ENCODE measurements at regions not wholly inside any gene's neighbourhood (a gene's known extent, or its start where the extent isn't known, plus 50 kb on each side); places are given as distances from the start of the nearest gene placed in this dataset.
"Not testable (repeated sequence)": the region's sequence is repeated elsewhere in the genome, so short reads cannot be mapped to it uniquely, and the experiment has no call there.

- Histone ChIP-seq H3K27me3 (replicated peaks; ENCODE audit: insufficient read depth) (0 out of 2 replicates have a peak, but pooled peaks cover 10% of the 10 kb centered on the region), H3K4me1 (ENCODE audit: insufficient read depth) (peaks cover 5% of the 10 kb centered on the region; the same call in 1 of the 2 replicates), H3K27ac (no peak overlapping the region), H3K9me2 (ENCODE audit: insufficient read depth) (no peaks in the 10 kb centered on the region), H3K9me3 (ENCODE audit: low read depth) (no peaks in the 10 kb centered on the region), H3K4me3 (no peak overlapping the region), H3K79me2 (ENCODE audit: insufficient read depth) (no peaks in the 10 kb centered on the region), H3K9ac (no peak overlapping the region), H4K20me1 (ENCODE audit: insufficient read depth) (no peaks in the 10 kb centered on the region), H3F3A (ENCODE audit: insufficient read depth) (0 out of 2 replicates have a peak, but pooled peaks cover 5% of the 10 kb centered on the region), H3K4me2 (ENCODE audit: unreplicated experiment) (no peak overlapping the region), H2AFZ (no peak overlapping the region), H3K36me3 (ENCODE audit: low read depth) (no peaks in the 10 kb centered on the region)
- no peak for TF ChIP-seq EZH2phosphoT487 (IDR thresholded peaks at IDR 0.05; ENCODE audit: insufficient read depth, low read depth)
- no peak for TF ChIP-seq EZH2 (IDR thresholded peaks at IDR 0.05; ENCODE audit: insufficient read depth, poor library complexity, severe bottlenecking)
- 66 to 85% methylated on average over 3 of the region's 3 CpGs for WGBS, 2 experiments (ENCODE audit: low coverage in 1 of 2, low lambda C conversion rate in 2 of 2, missing lambda C conversion rate in 2 of 2)
- in situ Hi-C loops (cut with MboI), result no loop called here
- no peak for DNase-seq
Measured at GRCh38 chr5:36458746-36459145, 147.7 kb upstream of the SLC1A3 start.

- Histone ChIP-seq H3K9ac (no peak overlapping the region), H3K36me3 (ENCODE audit: low read depth) (no peaks in the 10 kb centered on the region), H3F3A (ENCODE audit: insufficient read depth) (0 out of 2 replicates have a peak, but pooled peaks cover 5% of the 10 kb centered on the region), H3K79me2 (ENCODE audit: insufficient read depth) (no peaks in the 10 kb centered on the region), H4K20me1 (ENCODE audit: insufficient read depth) (no peaks in the 10 kb centered on the region), H3K27ac (no peak overlapping the region), H2AFZ (0 out of 2 replicates have a peak overlapping the region, but pooled peaks have one; percentile 25), H3K4me3 (0 out of 2 replicates have a peak overlapping the region, but pooled peaks have one; percentile 15), H3K9me2 (ENCODE audit: insufficient read depth) (no peaks in the 10 kb centered on the region), H3K4me2 (ENCODE audit: unreplicated experiment) (no peak overlapping the region), H3K4me1 (ENCODE audit: insufficient read depth) (peaks cover 5% of the 10 kb centered on the region; the same call in 1 of the 2 replicates), H3K9me3 (ENCODE audit: low read depth) (no peaks in the 10 kb centered on the region), H3K27me3 (replicated peaks; ENCODE audit: insufficient read depth) (0 out of 2 replicates have a peak, but pooled peaks cover 10% of the 10 kb centered on the region)
- in situ Hi-C loops (cut with MboI), result no loop called here
- no peak for TF ChIP-seq EZH2 (IDR thresholded peaks at IDR 0.05; ENCODE audit: insufficient read depth, poor library complexity, severe bottlenecking)
- no peak for TF ChIP-seq EZH2phosphoT487 (IDR thresholded peaks at IDR 0.05; ENCODE audit: insufficient read depth, low read depth)
- no peak for DNase-seq
- 64 to 77% methylated on average over 5 of the region's 5 CpGs for WGBS, 2 experiments (ENCODE audit: low coverage in 1 of 2, low lambda C conversion rate in 2 of 2, missing lambda C conversion rate in 2 of 2)
Measured at GRCh38 chr5:36459176-36460135, 146.9 kb upstream of the SLC1A3 start.

GRCh38 chr5:36462295-36463021 is 143.9 kb upstream of the SLC1A3 start:
- no peaks in the 10 kb centered on the region for H3K79me2 ChIP-seq (ENCODE audit: insufficient read depth)
- in situ Hi-C loops (cut with MboI), result no loop called here
- H3K9me2 ChIP-seq (ENCODE audit: insufficient read depth), result no peaks in the 10 kb centered on the region
- no peak overlapping the region for H3K4me2 ChIP-seq (ENCODE audit: unreplicated experiment)
- no peaks in the 10 kb centered on the region for H3K9me3 ChIP-seq (ENCODE audit: low read depth)
- 56 to 60% methylated on average over 5 of the region's 5 CpGs for WGBS, 2 experiments (ENCODE audit: low coverage in 1 of 2, low lambda C conversion rate in 2 of 2, missing lambda C conversion rate in 2 of 2)
- peaks cover 26% of the 10 kb centered on the region for H3K27me3 ChIP-seq (replicated peaks; ENCODE audit: insufficient read depth)
- H3K27ac ChIP-seq, result no peak overlapping the region
- H3K4me3 ChIP-seq, result no peak overlapping the region
- 0 out of 2 replicates have a peak, but pooled peaks cover 5% of the 10 kb centered on the region for H3F3A ChIP-seq (ENCODE audit: insufficient read depth)
- H2AFZ ChIP-seq, result no peak overlapping the region
- DNase-seq, result peak; percentile 23
- TF ChIP-seq EZH2 (IDR thresholded peaks at IDR 0.05; ENCODE audit: insufficient read depth, poor library complexity, severe bottlenecking) (no peak), EZH2phosphoT487 (IDR thresholded peaks at IDR 0.05; ENCODE audit: insufficient read depth, low read depth) (no peak)
- no peaks in the 10 kb centered on the region for H3K36me3 ChIP-seq (ENCODE audit: low read depth)
- no peak overlapping the region for H3K9ac ChIP-seq
- H4K20me1 ChIP-seq (ENCODE audit: insufficient read depth), result no peaks in the 10 kb centered on the region
- H3K4me1 ChIP-seq (ENCODE audit: insufficient read depth), result peaks cover 3% of the 10 kb centered on the region; the same call in 1 of the 2 replicates

GRCh38 chr5:36475942-36476341 is 130.5 kb upstream of the SLC1A3 start:
- H3K79me2 ChIP-seq (ENCODE audit: insufficient read depth); H3K9ac ChIP-seq; DNase-seq; H3K36me3 ChIP-seq (ENCODE audit: low read depth); H3K9me3 ChIP-seq (ENCODE audit: low read depth); H3K4me2 ChIP-seq (ENCODE audit: unreplicated experiment); H4K20me1 ChIP-seq (ENCODE audit: insufficient read depth); H3K27me3 ChIP-seq (replicated peaks; ENCODE audit: insufficient read depth); H2AFZ ChIP-seq; H3K9me2 ChIP-seq (ENCODE audit: insufficient read depth); H3K27ac ChIP-seq; H3F3A ChIP-seq (ENCODE audit: insufficient read depth); in situ Hi-C loops (cut with MboI); H3K4me1 ChIP-seq (ENCODE audit: insufficient read depth); H3K4me3 ChIP-seq: not testable (repeated sequence)
- WGBS, 2 experiments (ENCODE audit: low coverage in 1 of 2, low lambda C conversion rate in 2 of 2, missing lambda C conversion rate in 2 of 2), result 72 to 77% methylated on average over 2 of the region's 2 CpGs
